Vagina (tissue), 2 donors: ENCODE measurements at regions not wholly inside any gene's neighbourhood (a gene's known extent, or its start where the extent isn't known, plus 50 kb on each side); places are given as distances from the start of the nearest gene placed in this dataset.

ENCODE experiments used
- DNase-seq, 2 donors: peaks; one replicate each; pipeline ENCODE4 v3.0.0-alpha.2; 2017; ENCODE audit errors: extremely low spot score in 2 of 2
- H3K27ac ChIP-seq: fragments of 200-600 bp; sonication (generic); one replicate; pipeline ENCODE4 v1.5.1; 2019
- H3K27me3 ChIP-seq: fragments of 200-600 bp; sonication (generic); one replicate; pipeline ENCODE4 v1.5.1; 2019
- H3K36me3 ChIP-seq, 2 donors: fragments of 200-600 bp; sonication (generic); one replicate each; pipeline ENCODE4 v1.5.1; 2017 to 2019
- H3K4me1 ChIP-seq: fragments of 200-600 bp; sonication (generic); one replicate; pipeline ENCODE4 v1.5.1; 2019
- H3K4me3 ChIP-seq, 2 donors: fragments of 200-600 bp; sonication (generic); 1 replicate in 1 of 2; 2 replicates in 1 of 2; pipeline ENCODE4 v1.5.1; 2016 to 2019
- H3K9me3 ChIP-seq: fragments of 200-600 bp; sonication (generic); one replicate; pipeline ENCODE4 v1.5.1; 2019
- CTCF ChIP-seq, 3 experiments: fragments of 450-650 bp in 2 of 3; fragments of 200-600 bp in 1 of 3; sonication (generic) in 1 of 3; IDR thresholded peaks; one replicate each; pipeline ENCODE4 v1.5.1; 2017 to 2019; ENCODE audit warnings: antibody characterized with exemption in 3 of 3, mild to moderate bottlenecking in 2 of 3, moderate library complexity in 2 of 3
- POLR2A ChIP-seq, 2 donors: fragments of 450-650 bp; IDR thresholded peaks; one replicate each; pipeline ENCODE4 v1.6.1; 2017; ENCODE audit warnings: antibody characterized with exemption in 2 of 2, mild to moderate bottlenecking in 2 of 2, moderate library complexity in 2 of 2
- POLR2AphosphoS5 ChIP-seq, 2 donors: sonication (generic); formaldehyde crosslinking; IDR thresholded peaks; one replicate each; pipeline ENCODE4 v1.9.0; 2017; ENCODE audit warnings: antibody characterized with exemption in 2 of 2, mild to moderate bottlenecking in 2 of 2, low read depth in 1 of 2; ENCODE audit not compliant: insufficient read depth in 1 of 2
- intact Hi-C: fragments of 100-400 bp; cut with DNase I; formaldehyde crosslinking; loops from one replicate; pipeline ENCODE4 v1.15.1; 2023

GRCh38 chr14:99001241-99001640 lies 270.8 kb downstream of the BCL11B start:
- H3K36me3 ChIP-seq: no peaks in the 10 kb centered on the region

GRCh38 chr14:99003646-99004045 lies 268.4 kb downstream of the BCL11B start:
- H3K27me3 ChIP-seq: no peaks in the 10 kb centered on the region
- no peak overlapping the region for H3K27ac ChIP-seq
- TF ChIP-seq CTCF (IDR thresholded peaks at IDR 0.05): no peak
- no peak for TF ChIP-seq POLR2AphosphoS5 (IDR thresholded peaks at IDR 0.05; ENCODE audit: insufficient read depth in 1 of 2, low read depth in 1 of 2)
- no peak for TF ChIP-seq POLR2A (IDR thresholded peaks at IDR 0.05)
- DNase-seq: no peak
- H3K36me3 ChIP-seq: no peaks in the 10 kb centered on the region
- no peak overlapping the region for H3K4me3 ChIP-seq
- intact Hi-C loops: no loop called here
- H3K4me1 ChIP-seq: no peaks in the 10 kb centered on the region
- no peaks in the 10 kb centered on the region for H3K9me3 ChIP-seq

More at GRCh38 chr14:99001241-99001640, 270.8 kb downstream of the BCL11B start:
- Histone ChIP-seq H3K9me3 (no peaks in the 10 kb centered on the region), H3K4me1 (no peaks in the 10 kb centered on the region), H3K4me3 (no peak overlapping the region), H3K27ac (no peak overlapping the region), H3K27me3 (no peaks in the 10 kb centered on the region)
- intact Hi-C loops: no loop called here
- peak; percentile 61 to 67 for DNase-seq
- no peak for TF ChIP-seq POLR2A (IDR thresholded peaks at IDR 0.05)
- no peak for TF ChIP-seq CTCF (IDR thresholded peaks at IDR 0.05)

GRCh38 chr14:99004112-99004511 lies 267.9 kb downstream of the BCL11B start:
- Histone ChIP-seq H3K36me3 (no peaks in the 10 kb centered on the region), H3K27me3 (no peaks in the 10 kb centered on the region), H3K9me3 (no peaks in the 10 kb centered on the region), H3K4me3 (no peak overlapping the region), H3K27ac (no peak overlapping the region), H3K4me1 (no peaks in the 10 kb centered on the region)
- no peak for DNase-seq
- intact Hi-C loops: no loop called here
- TF ChIP-seq POLR2AphosphoS5 (IDR thresholded peaks at IDR 0.05; ENCODE audit: insufficient read depth in 1 of 2, low read depth in 1 of 2) (no peak), POLR2A (IDR thresholded peaks at IDR 0.05) (no peak), CTCF (IDR thresholded peaks at IDR 0.05) (no peak)

GRCh38 chr14:99006276-99006675 lies 265.7 kb downstream of the BCL11B start:
- H3K9me3 ChIP-seq: no peaks in the 10 kb centered on the region
- DNase-seq: no peak
- H3K4me1 ChIP-seq: no peaks in the 10 kb centered on the region
- H3K36me3 ChIP-seq: no peaks in the 10 kb centered on the region
- intact Hi-C loops: no loop called here
- no peaks in the 10 kb centered on the region for H3K27me3 ChIP-seq
- TF ChIP-seq POLR2AphosphoS5 (IDR thresholded peaks at IDR 0.05; ENCODE audit: insufficient read depth in 1 of 2, low read depth in 1 of 2) (no peak), POLR2A (IDR thresholded peaks at IDR 0.05) (no peak), CTCF (IDR thresholded peaks at IDR 0.05) (no peak)
- no peak overlapping the region for H3K4me3 ChIP-seq
- H3K27ac ChIP-seq: no peak overlapping the region

- H3K4me1 ChIP-seq: no peaks in the 10 kb centered on the region
- no peaks in the 10 kb centered on the region for H3K9me3 ChIP-seq
- no peak overlapping the region for H3K27ac ChIP-seq
- intact Hi-C loops: no loop called here
- H3K27me3 ChIP-seq: no peaks in the 10 kb centered on the region
- H3K36me3 ChIP-seq: no peaks in the 10 kb centered on the region
- TF ChIP-seq CTCF (IDR thresholded peaks at IDR 0.05) (no peak), POLR2A (IDR thresholded peaks at IDR 0.05) (no peak), POLR2AphosphoS5 (IDR thresholded peaks at IDR 0.05; ENCODE audit: insufficient read depth in 1 of 2, low read depth in 1 of 2) (no peak)
- H3K4me3 ChIP-seq: no peak overlapping the region
- no peak for DNase-seq
These were observed 264.2 kb downstream of the BCL11B start for GRCh38 chr14:99007795-99008194.
